ENCODE measurements at regions not wholly inside any gene's neighbourhood (a gene's known extent, or its start where the extent isn't known, plus 50 kb on each side); places are given as distances from the start of the nearest gene placed in this dataset.

- Histone ChIP-seq H3K4me3 (ENCODE audit: control extremely low read depth in 1 of 5, extremely low read depth in 1 of 5, insufficient read depth in 1 of 5, low read depth in 2 of 5, low read length in 4 of 5) (no peak overlapping the region), H3K27me3 (replicated peaks in 1 of 4; ENCODE audit: control extremely low read depth in 1 of 4, control insufficient read depth in 3 of 4, insufficient read depth in 4 of 4, low read length in 3 of 4) (no peaks in the 10 kb centered on the region), H2AFZ (ENCODE audit: insufficient read depth, low read depth, low read length, poor library complexity, severe bottlenecking) (no peak overlapping the region), H3K36me3 (replicated peaks in 1 of 2; ENCODE audit: control extremely low read depth in 1 of 2, control insufficient read depth in 1 of 2, extremely low read depth in 1 of 2, insufficient read depth in 2 of 2, low read length in 1 of 2) (peaks cover 0 to 4% of the 10 kb centered on the region in 2 experiments), H3K9me3 (ENCODE audit: control extremely low read depth in 1 of 3, control insufficient read depth in 2 of 3, insufficient read depth in 1 of 3, low read length in 2 of 3) (no peaks in the 10 kb centered on the region), H3K79me2 (ENCODE audit: control insufficient read depth, insufficient read depth, low read length) (peaks cover 21% of the 10 kb centered on the region), H3K9ac (ENCODE audit: low read length) (no peak overlapping the region), H3K27ac (ENCODE audit: low read length in 2 of 2) (no peak overlapping the region), H4K20me1 (ENCODE audit: control insufficient read depth, insufficient read depth, low read length, poor library complexity, severe bottlenecking) (peaks cover 9% of the 10 kb centered on the region), H3K4me1 (ENCODE audit: control insufficient read depth in 2 of 2, insufficient read depth in 2 of 2, low read length in 2 of 2) (peaks cover 11 to 15% of the 10 kb centered on the region in 2 donors), H3K4me2 (replicated peaks; ENCODE audit: low read depth, low read length, poor library complexity, severe bottlenecking) (no peak overlapping the region)
- intact Hi-C loops (cut with micrococcal nuclease), result no loop called here
- H3K4me1 Mint-ChIP-seq, result peaks cover 46% of the 10 kb centered on the region
- TF ChIP-seq CTCF (IDR thresholded peaks at IDR 0.05) (no peak), EZH2 (IDR thresholded peaks at IDR 0.05; ENCODE audit: borderline replicate concordance, insufficient read depth, low read depth, low read length, poor library complexity, severe bottlenecking) (no peak)
- H3K4me3 Mint-ChIP-seq, result no peak overlapping the region
- ChIA-PET CTCF (interaction anchor here (0.9 to 1.1 kb wide), 2 partner anchors 24 to 33 kb away, joined by 3 read pairs; no protein-coding TSS in a partner anchor), POLR2A (interaction anchor here (0.9 kb wide), 1 partner anchor 10 kb away, joined by 4 read pairs; no protein-coding TSS in a partner anchor)
- no CpG with 5 or more reads among the region's 3 CpGs for WGBS (ENCODE audit: insufficient coverage)
- DNase-seq, result no peak
- H3K27ac Mint-ChIP-seq, result no peak overlapping the region
- no peak for ATAC-seq (ENCODE audit: low read depth)
- no peaks in the 10 kb centered on the region for H3K9me3 Mint-ChIP-seq (ENCODE audit: insufficient read depth)
- no peaks in the 10 kb centered on the region for H3K27me3 Mint-ChIP-seq
Observed at GRCh38 chrX:10030570-10030969, 63.4 kb downstream of the CLDN34 start.

- ATAC-seq (ENCODE audit: low read depth), result peak; percentile 45
- Histone ChIP-seq H3K4me2 (replicated peaks; ENCODE audit: low read depth, low read length, poor library complexity, severe bottlenecking) (peak overlapping the region; percentile 20), H3K9me3 (ENCODE audit: control extremely low read depth in 1 of 3, control insufficient read depth in 2 of 3, insufficient read depth in 1 of 3, low read length in 2 of 3) (no peaks in the 10 kb centered on the region), H3K27ac (ENCODE audit: low read length in 2 of 2) (no peak overlapping the region), H3K4me3 (ENCODE audit: control extremely low read depth in 1 of 5, extremely low read depth in 1 of 5, insufficient read depth in 1 of 5, low read depth in 2 of 5, low read length in 4 of 5) (no peak overlapping the region), H3K9ac (ENCODE audit: low read length) (no peak overlapping the region), H3K36me3 (replicated peaks in 1 of 2; ENCODE audit: control extremely low read depth in 1 of 2, control insufficient read depth in 1 of 2, extremely low read depth in 1 of 2, insufficient read depth in 2 of 2, low read length in 1 of 2) (no peaks in the 10 kb centered on the region), H3K27me3 (replicated peaks in 1 of 4; ENCODE audit: control extremely low read depth in 1 of 4, control insufficient read depth in 3 of 4, insufficient read depth in 4 of 4, low read length in 3 of 4) (no peaks in the 10 kb centered on the region), H4K20me1 (ENCODE audit: control insufficient read depth, insufficient read depth, low read length, poor library complexity, severe bottlenecking) (no peaks in the 10 kb centered on the region), H3K4me1 (ENCODE audit: control insufficient read depth in 2 of 2, insufficient read depth in 2 of 2, low read length in 2 of 2) (peaks cover 11 to 15% of the 10 kb centered on the region in 2 donors), H2AFZ (ENCODE audit: insufficient read depth, low read depth, low read length, poor library complexity, severe bottlenecking) (no peak overlapping the region), H3K79me2 (ENCODE audit: control insufficient read depth, insufficient read depth, low read length) (peaks cover 13% of the 10 kb centered on the region)
- H3K27me3 Mint-ChIP-seq, result no peaks in the 10 kb centered on the region
- TF ChIP-seq CTCF (IDR thresholded peaks at IDR 0.05) (no peak), EZH2 (IDR thresholded peaks at IDR 0.05; ENCODE audit: borderline replicate concordance, insufficient read depth, low read depth, low read length, poor library complexity, severe bottlenecking) (no peak)
- peak overlapping the region; percentile 26 for H3K4me3 Mint-ChIP-seq
- CTCF ChIA-PET, result interaction anchor here (0.9 kb wide), 1 partner anchor 87 kb away, joined by 3 read pairs; no protein-coding TSS in a partner anchor
- POLR2A ChIA-PET, result no interaction called here
- intact Hi-C loops (cut with micrococcal nuclease), result no loop called here
- no peaks in the 10 kb centered on the region for H3K9me3 Mint-ChIP-seq (ENCODE audit: insufficient read depth)
- peak overlapping the region; percentile 56 for H3K27ac Mint-ChIP-seq
- WGBS (ENCODE audit: insufficient coverage), result 17% methylated on average over 9 of the region's 9 CpGs
- H3K4me1 Mint-ChIP-seq, result peaks cover 39% of the 10 kb centered on the region
- peak; percentile 4 for DNase-seq
Observed at GRCh38 chrX:10031746-10032145, 64.6 kb downstream of the CLDN34 start.

All from B cell (primary cell).